GM12874 (cell line): ENCODE measurements at regions not wholly inside any gene's neighbourhood (a gene's known extent, or its start where the extent isn't known, plus 50 kb on each side); places are given as distances from the start of the nearest gene placed in this dataset.

Experiments used
- TF ChIP-seq, protein P1 (sequence below): IDR thresholded peaks from 2 replicates; pipeline ENCODE4 v1.5.1; 2011; ENCODE audit warnings: low read depth, mild to moderate bottlenecking, control low read depth, low read length, moderate library complexity; ENCODE audit not compliant: insufficient read depth

DNA sequence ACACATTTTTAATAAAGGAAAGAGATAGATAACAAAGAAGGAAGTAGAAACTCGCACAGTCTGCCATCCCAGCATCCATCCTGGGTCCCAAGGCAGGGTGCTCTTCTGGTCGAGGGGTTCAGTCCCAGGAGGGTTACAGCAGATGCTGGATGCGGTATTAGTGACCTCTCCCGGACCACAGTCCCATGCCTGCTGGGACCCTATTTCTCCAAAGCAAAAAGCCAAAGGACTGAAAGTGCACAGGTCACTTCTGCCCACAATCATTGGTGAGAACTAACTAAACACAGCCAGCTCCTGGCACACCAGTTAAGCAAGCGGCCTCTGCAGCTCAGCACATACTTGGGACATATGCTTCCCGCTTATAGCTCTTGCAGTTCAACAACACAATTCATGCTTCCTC lies 96.1 kb upstream of the HABP2 start:
- TF ChIP-seq, protein P1, sequence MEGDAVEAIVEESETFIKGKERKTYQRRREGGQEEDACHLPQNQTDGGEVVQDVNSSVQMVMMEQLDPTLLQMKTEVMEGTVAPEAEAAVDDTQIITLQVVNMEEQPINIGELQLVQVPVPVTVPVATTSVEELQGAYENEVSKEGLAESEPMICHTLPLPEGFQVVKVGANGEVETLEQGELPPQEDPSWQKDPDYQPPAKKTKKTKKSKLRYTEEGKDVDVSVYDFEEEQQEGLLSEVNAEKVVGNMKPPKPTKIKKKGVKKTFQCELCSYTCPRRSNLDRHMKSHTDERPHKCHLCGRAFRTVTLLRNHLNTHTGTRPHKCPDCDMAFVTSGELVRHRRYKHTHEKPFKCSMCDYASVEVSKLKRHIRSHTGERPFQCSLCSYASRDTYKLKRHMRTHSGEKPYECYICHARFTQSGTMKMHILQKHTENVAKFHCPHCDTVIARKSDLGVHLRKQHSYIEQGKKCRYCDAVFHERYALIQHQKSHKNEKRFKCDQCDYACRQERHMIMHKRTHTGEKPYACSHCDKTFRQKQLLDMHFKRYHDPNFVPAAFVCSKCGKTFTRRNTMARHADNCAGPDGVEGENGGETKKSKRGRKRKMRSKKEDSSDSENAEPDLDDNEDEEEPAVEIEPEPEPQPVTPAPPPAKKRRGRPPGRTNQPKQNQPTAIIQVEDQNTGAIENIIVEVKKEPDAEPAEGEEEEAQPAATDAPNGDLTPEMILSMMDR, result no peak

GRCh38 chr10:113457408-113457807 lies 95.4 kb upstream of the HABP2 start:
- TF ChIP-seq, protein P1, result no peak

- TF ChIP-seq, protein P1, result no peak
These were observed 94.4 kb upstream of the HABP2 start for GRCh38 chr10:113458451-113458850.

DNA sequence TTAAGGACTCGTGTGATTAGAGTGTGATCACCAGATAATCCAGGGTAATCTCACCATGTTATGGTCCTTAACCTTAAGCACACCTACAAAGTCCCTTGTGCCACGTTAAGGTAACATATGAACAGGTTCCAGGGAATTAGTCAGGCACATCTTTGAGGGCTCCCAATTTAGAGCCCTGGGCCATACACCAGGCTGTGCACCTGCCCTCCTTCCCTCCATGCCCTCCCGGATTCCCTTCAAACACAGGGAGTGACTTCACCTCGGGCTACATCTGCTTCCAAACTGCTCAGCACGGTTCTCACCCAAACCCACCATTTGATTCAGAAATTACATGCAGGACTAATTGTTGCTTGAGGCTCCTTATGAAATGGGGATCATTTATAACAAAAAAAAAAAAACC lies 93.9 kb upstream of the HABP2 start:
- TF ChIP-seq, protein P1, result no peak

DNA sequence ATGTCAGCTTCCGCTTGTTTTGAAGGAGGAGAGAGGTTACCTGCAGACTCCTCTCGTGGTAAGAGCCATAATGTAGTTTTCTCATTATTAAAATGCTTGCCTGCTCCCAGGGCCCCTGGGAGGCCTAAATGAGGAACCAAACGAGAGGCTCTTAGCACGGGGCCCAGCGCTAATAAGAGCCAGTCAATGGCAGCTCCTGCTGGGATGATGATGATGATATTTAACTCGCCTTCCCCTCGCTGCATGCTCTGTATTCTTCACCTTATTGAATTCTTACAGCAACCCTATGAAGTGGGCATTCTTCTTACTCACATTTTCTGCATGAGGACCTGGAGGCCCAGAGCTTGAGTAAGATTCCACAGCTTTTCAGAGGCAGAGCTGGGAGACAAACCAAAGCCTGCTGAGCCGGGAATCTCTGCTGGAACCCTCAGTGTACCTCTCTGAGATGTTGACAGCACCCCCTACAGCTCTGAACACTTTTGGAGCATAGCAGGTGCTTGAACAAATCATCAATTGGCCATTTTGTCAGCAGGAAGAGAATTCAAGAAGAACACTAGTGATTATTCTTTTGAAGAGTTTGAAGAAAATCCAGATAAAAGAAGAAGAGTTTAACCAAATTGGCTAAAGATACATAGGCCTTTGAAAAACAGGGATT lies 93.1 kb upstream of the HABP2 start:
- TF ChIP-seq, protein P1, result no peak

GRCh38 chr10:113463083-113463482 lies 89.8 kb upstream of the HABP2 start:
- TF ChIP-seq, protein P1, result no peak

DNA sequence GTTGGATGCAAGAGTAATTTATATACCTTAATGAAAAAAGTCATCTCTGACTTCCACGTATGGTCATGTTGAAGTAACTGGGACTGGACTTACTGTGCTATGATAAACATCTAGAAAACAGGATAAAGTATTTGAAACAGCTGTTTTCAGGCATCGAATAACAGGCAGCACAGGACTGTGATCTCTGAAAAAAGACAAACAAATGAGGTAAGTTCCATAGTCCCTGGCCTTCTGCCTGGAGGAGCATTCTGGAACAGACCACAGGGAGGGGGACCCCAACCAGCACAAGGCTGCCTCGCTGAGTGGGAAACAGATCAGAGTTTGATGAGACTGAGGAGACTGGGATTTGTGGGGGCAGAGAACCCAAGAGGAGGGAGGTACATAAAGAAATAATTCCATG lies 89.1 kb upstream of the HABP2 start:
- TF ChIP-seq, protein P1, result no peak
